Karpas-422 (cell line): ENCODE measurements at regions not wholly inside any gene's neighbourhood (a gene's known extent, or its start where the extent isn't known, plus 50 kb on each side); places are given as distances from the start of the nearest gene placed in this dataset.

ENCODE experiments used
- DNase-seq: peaks from one replicate; pipeline ENCODE4 v3.0.0-alpha.2; 2015
- H2AFZ ChIP-seq: fragments of 200-600 bp; sonication (generic); 2 replicates; pipeline ENCODE4 v1.6.1; 2014; ENCODE audit warnings: antibody characterized with exemption, low read length, mixed read lengths
- H3K27ac ChIP-seq: fragments of 200-600 bp; sonication (generic); 2 replicates; pipeline ENCODE4 v1.5.1; 2014; ENCODE audit warnings: mild to moderate bottlenecking, low read length, moderate library complexity
- H3K27me3 ChIP-seq: fragments of 200-600 bp; sonication (generic); 2 replicates; pipeline ENCODE4 v1.6.1; 2014; ENCODE audit warnings: low read length, mixed read lengths
- H3K36me3 ChIP-seq: fragments of 200-600 bp; sonication (generic); 2 replicates; pipeline ENCODE4 v1.6.1; 2014; ENCODE audit warnings: low read length, mixed read lengths; ENCODE audit not compliant: insufficient read depth
- H3K4me1 ChIP-seq: fragments of 200-600 bp; sonication (generic); 2 replicates; pipeline ENCODE4 v1.6.1; 2014; ENCODE audit warnings: mild to moderate bottlenecking, low read length, mixed read lengths
- H3K4me2 ChIP-seq: fragments of 200-600 bp; sonication (generic); 2 replicates; pipeline ENCODE4 v1.6.1; 2014; ENCODE audit warnings: low read length, low read depth, mild to moderate bottlenecking; ENCODE audit not compliant: poor library complexity, severe bottlenecking
- H3K4me3 ChIP-seq: fragments of 200-600 bp; sonication (generic); 2 replicates; pipeline ENCODE4 v1.5.1; 2014; ENCODE audit warnings: mild to moderate bottlenecking, antibody characterized with exemption, low read length, mixed read lengths
- H3K79me2 ChIP-seq: fragments of 200-600 bp; sonication (generic); 2 replicates; pipeline ENCODE4 v1.6.1; 2014; ENCODE audit warnings: mild to moderate bottlenecking, low read length, mixed read lengths
- H3K9ac ChIP-seq: fragments of 200-600 bp; sonication (generic); 2 replicates; pipeline ENCODE4 v1.6.0; 2014; ENCODE audit warnings: low read length
- H3K9me2 ChIP-seq: fragments of 200-600 bp; sonication (generic), shearing (Covaris generic); replicated peaks from 2 replicates; pipeline ENCODE4 v1.6.0; 2014; ENCODE audit warnings: mild to moderate bottlenecking, low read length, moderate library complexity; ENCODE audit not compliant: insufficient read depth
- H3K9me3 ChIP-seq: fragments of 300-700, 200-600 bp; sonication (generic); 2 replicates; pipeline ENCODE4 v1.6.1; 2014; ENCODE audit warnings: low read length, mixed read lengths
- H4K20me1 ChIP-seq: fragments of 200-600 bp; sonication (generic); 2 replicates; pipeline ENCODE4 v1.6.1; 2014; ENCODE audit warnings: mild to moderate bottlenecking, antibody characterized with exemption, low read length, low read depth; ENCODE audit not compliant: insufficient read depth

GRCh38 chrX:125203737-125204578, 115.7 kb upstream of the TEX13C start:
- Histone ChIP-seq H3K36me3 (no peaks in the 10 kb centered on the region), H3K27ac (no peak overlapping the region), H4K20me1 (no peaks in the 10 kb centered on the region), H3K9me3 (no peaks in the 10 kb centered on the region), H3K9me2 (no peaks in the 10 kb centered on the region), H2AFZ (no peak overlapping the region), H3K4me2 (no peak overlapping the region), H3K79me2 (no peaks in the 10 kb centered on the region), H3K27me3 (no peaks in the 10 kb centered on the region), H3K4me1 (no peaks in the 10 kb centered on the region), H3K9ac (no peak overlapping the region), H3K4me3 (no peak overlapping the region)
- no peak for DNase-seq

GRCh38 chrX:125204681-125205132, 115.0 kb upstream of the TEX13C start:
- Histone ChIP-seq H4K20me1 (no peaks in the 10 kb centered on the region), H3K9me2 (no peaks in the 10 kb centered on the region), H3K36me3 (no peaks in the 10 kb centered on the region), H3K79me2 (no peaks in the 10 kb centered on the region), H3K9ac (no peak overlapping the region), H3K27me3 (no peaks in the 10 kb centered on the region), H3K4me2 (no peak overlapping the region), H3K27ac (no peak overlapping the region), H2AFZ (no peak overlapping the region), H3K4me1 (no peaks in the 10 kb centered on the region), H3K4me3 (no peak overlapping the region), H3K9me3 (no peaks in the 10 kb centered on the region)
- no peak for DNase-seq

GRCh38 chrX:125205133-125205917, 114.3 kb upstream of the TEX13C start:
- Histone ChIP-seq H4K20me1 (no peaks in the 10 kb centered on the region), H3K9me3 (no peaks in the 10 kb centered on the region), H3K4me3 (no peak overlapping the region), H3K36me3 (no peaks in the 10 kb centered on the region), H2AFZ (no peak overlapping the region), H3K4me2 (no peak overlapping the region), H3K27me3 (no peaks in the 10 kb centered on the region), H3K27ac (no peak overlapping the region), H3K9me2 (no peaks in the 10 kb centered on the region), H3K9ac (no peak overlapping the region), H3K4me1 (no peaks in the 10 kb centered on the region), H3K79me2 (no peaks in the 10 kb centered on the region)
- no peak for DNase-seq

- no peaks in the 10 kb centered on the region for H3K4me1 ChIP-seq
- no peak overlapping the region for H3K27ac ChIP-seq
- H3K9me3 ChIP-seq, result no peaks in the 10 kb centered on the region
- H3K79me2 ChIP-seq, result no peaks in the 10 kb centered on the region
- DNase-seq, result no peak
- H2AFZ ChIP-seq, result no peak overlapping the region
- H4K20me1 ChIP-seq, result no peaks in the 10 kb centered on the region
- no peak overlapping the region for H3K4me2 ChIP-seq
- H3K4me3 ChIP-seq, result no peak overlapping the region
- no peaks in the 10 kb centered on the region for H3K27me3 ChIP-seq
- no peaks in the 10 kb centered on the region for H3K9me2 ChIP-seq
- H3K9ac ChIP-seq, result no peak overlapping the region
- no peaks in the 10 kb centered on the region for H3K36me3 ChIP-seq
These were observed 113.6 kb upstream of the TEX13C start for GRCh38 chrX:125205918-125206665.

GRCh38 chrX:125210146-125210545, 109.5 kb upstream of the TEX13C start:
- Histone ChIP-seq H3K9me2 (no peaks in the 10 kb centered on the region), H3K9me3 (no peaks in the 10 kb centered on the region), H3K36me3 (no peaks in the 10 kb centered on the region), H3K9ac (no peak overlapping the region), H2AFZ (no peak overlapping the region), H4K20me1 (no peaks in the 10 kb centered on the region), H3K4me2 (no peak overlapping the region), H3K27me3 (no peaks in the 10 kb centered on the region), H3K4me1 (no peaks in the 10 kb centered on the region), H3K27ac (no peak overlapping the region), H3K4me3 (no peak overlapping the region), H3K79me2 (no peaks in the 10 kb centered on the region)
- no peak for DNase-seq

- Histone ChIP-seq H3K4me1 (no peaks in the 10 kb centered on the region), H3K27me3 (no peaks in the 10 kb centered on the region), H3K79me2 (no peaks in the 10 kb centered on the region), H3K4me2 (no peak overlapping the region), H2AFZ (no peak overlapping the region), H3K9me2 (no peaks in the 10 kb centered on the region), H3K4me3 (no peak overlapping the region), H3K9ac (no peak overlapping the region), H3K9me3 (no peaks in the 10 kb centered on the region), H4K20me1 (no peaks in the 10 kb centered on the region), H3K27ac (no peak overlapping the region), H3K36me3 (no peaks in the 10 kb centered on the region)
- no peak for DNase-seq
These were observed 99.8 kb upstream of the TEX13C start for GRCh38 chrX:125219852-125220251.

GRCh38 chrX:125236955-125237354, 82.7 kb upstream of the TEX13C start:
- no peak overlapping the region for H3K4me2 ChIP-seq
- H4K20me1 ChIP-seq, result no peaks in the 10 kb centered on the region
- H3K9ac ChIP-seq, result no peak overlapping the region
- H3K4me3 ChIP-seq, result no peak overlapping the region
- no peaks in the 10 kb centered on the region for H3K27me3 ChIP-seq
- no peaks in the 10 kb centered on the region for H3K79me2 ChIP-seq
- no peaks in the 10 kb centered on the region for H3K4me1 ChIP-seq
- no peak overlapping the region for H3K27ac ChIP-seq
- DNase-seq, result no peak
- H3K9me3 ChIP-seq, result no peaks in the 10 kb centered on the region
- H3K36me3 ChIP-seq, result no peaks in the 10 kb centered on the region
- H2AFZ ChIP-seq, result no peak overlapping the region
- no peaks in the 10 kb centered on the region for H3K9me2 ChIP-seq

GRCh38 chrX:125248931-125249330, 70.7 kb upstream of the TEX13C start:
- Histone ChIP-seq H2AFZ (no peak overlapping the region), H3K9me3 (no peaks in the 10 kb centered on the region), H3K27me3 (no peaks in the 10 kb centered on the region)

More at GRCh38 chrX:125248931-125249330, 70.7 kb upstream of the TEX13C start:
- no peaks in the 10 kb centered on the region for H3K79me2 ChIP-seq
- H3K4me2 ChIP-seq, result no peak overlapping the region
- H3K4me3 ChIP-seq, result no peak overlapping the region
- no peak overlapping the region for H3K27ac ChIP-seq
- H4K20me1 ChIP-seq, result no peaks in the 10 kb centered on the region
- no peak overlapping the region for H3K9ac ChIP-seq
- H3K9me2 ChIP-seq, result no peaks in the 10 kb centered on the region
- no peaks in the 10 kb centered on the region for H3K4me1 ChIP-seq
- DNase-seq, result no peak
- H3K36me3 ChIP-seq, result no peaks in the 10 kb centered on the region
